HG03159 (cell line): ENCODE measurements at regions not wholly inside any gene's neighbourhood (a gene's known extent, or its start where the extent isn't known, plus 50 kb on each side); places are given as distances from the start of the nearest gene placed in this dataset.
"Not testable (repeated sequence)": the region's sequence is repeated elsewhere in the genome, so short reads cannot be mapped to it uniquely, and the experiment has no call there.

Experiments used
- ATAC-seq: cut with Tn5 transposase; IDR thresholded peaks from one replicate; pipeline ENCODE4 v1.9.1; 2021; ENCODE audit warnings: mild to moderate bottlenecking, moderate library complexity; ENCODE audit not compliant: unreplicated experiment

DNA sequence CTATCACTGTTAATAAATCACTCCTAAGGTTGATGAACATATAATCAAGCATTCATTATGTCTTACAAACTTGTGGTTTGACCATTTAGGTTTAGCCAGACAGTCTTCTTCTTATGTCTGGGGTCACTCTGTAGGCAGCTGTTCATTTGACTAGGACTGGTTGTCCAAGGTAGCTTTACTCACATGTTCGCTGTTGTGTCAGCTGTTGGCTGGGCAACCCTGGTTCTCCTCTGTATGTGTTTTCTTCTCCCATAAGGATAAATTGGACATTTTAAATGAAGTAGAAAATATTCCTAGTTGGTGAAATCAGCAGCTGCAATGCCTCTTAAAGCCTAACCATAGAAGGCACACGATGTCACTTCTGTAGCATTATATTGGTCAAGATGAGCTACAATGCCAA, 635.1 kb downstream of the EPHA3 start:
- no peak for ATAC-seq

DNA sequence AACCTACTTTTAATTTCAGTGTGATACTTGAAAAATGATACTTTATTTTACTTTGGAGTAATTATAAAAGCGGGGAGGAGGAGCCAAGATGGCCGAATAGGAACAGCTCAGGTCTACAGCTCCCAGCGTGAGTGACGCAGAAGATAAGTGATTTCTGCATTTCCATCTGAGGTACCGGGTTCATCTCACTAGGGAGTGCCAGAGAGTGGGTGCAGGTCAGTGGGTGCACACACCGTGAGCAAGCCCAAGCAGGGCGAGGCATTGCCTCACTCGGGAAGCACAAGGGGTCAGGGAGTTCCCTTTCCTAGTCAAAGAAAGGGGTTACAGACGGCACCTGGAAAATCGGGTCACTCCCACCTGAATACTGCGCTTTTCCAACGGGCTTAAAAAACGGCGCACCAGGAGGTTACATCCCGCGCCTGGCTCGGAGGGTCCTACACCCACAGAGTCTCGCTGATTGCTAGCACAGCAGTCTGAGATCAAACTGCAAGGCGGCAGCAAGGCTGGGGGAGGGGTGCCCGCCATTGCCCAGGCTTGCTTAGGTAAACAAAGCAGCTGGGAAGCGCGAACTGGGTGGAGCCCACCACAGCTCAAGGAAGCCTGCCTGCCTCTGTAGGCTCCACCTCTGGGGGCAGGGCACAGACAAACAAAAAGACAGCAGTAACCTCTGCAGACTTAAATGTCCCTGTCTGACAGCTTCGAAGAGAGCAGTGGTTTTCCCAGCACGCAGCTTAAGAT, 640.3 kb downstream of the EPHA3 start:
- not testable (repeated sequence) for ATAC-seq

DNA sequence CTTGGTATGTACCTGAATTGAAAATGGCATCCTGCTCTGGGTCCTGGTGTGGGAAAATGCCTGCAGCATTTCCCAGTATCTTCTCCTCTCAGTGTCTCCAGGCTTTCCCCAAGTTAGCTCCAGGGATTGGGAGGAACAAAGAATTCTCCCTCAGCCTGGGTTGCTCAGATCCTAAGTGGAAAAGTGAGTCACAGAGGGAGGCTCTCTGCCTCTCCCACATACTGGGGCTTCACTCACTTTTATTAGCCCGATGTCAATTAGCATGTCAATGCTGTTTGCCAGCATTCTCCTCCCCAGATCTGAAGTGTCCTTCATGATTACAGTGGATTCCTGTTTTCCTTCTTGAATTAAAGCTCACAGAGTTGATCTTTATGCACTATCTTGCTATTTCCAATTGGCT, 655.0 kb downstream of the EPHA3 start:
- no peak for ATAC-seq

DNA sequence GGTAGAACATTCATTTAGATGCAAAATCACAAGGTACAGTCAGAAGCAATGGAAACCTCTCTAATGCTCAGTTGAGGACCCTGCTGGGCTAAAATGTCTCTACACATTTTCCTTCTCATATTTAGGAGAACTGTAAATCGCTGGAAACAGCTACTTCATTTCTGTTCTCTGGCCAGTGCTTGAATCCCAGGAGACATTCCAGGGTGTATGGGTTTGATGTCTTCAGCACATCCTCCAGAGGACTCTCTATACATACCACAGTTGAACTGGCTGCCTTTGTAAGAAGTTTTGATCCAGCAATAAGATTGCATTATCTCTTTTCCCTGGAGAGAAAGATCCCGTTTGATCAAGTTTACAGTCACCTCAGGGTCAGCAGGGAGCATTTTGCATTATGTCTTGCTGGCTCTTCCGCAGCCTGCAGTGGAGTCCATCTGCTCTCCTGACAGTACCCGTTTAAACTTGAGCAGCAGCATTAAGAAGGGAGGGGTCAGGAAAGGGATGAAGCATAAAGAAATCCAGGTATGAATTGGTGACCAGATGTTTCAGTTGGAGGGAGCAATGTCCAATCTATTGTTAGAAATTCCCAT, 676.0 kb downstream of the EPHA3 start:
- no peak for ATAC-seq

DNA sequence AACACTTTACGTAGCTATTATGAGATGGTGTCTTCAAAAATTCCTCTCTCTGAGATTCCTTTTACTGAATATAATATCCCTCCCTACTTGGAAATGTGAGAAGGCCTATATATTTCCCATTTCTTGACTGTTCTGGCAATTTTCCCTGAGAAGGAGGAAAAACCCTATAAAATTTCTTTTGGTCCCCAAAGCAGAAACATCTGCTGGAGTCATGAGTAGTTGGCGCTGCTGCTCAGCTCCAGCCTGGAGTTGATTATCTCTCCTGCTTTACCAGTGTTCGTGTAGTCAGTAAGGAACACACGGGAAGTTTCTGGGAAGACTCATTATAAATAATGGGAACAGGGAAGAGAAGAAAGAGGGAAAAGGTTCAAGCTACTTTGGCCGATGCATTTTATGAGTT, 680.1 kb downstream of the EPHA3 start:
- no peak for ATAC-seq

DNA sequence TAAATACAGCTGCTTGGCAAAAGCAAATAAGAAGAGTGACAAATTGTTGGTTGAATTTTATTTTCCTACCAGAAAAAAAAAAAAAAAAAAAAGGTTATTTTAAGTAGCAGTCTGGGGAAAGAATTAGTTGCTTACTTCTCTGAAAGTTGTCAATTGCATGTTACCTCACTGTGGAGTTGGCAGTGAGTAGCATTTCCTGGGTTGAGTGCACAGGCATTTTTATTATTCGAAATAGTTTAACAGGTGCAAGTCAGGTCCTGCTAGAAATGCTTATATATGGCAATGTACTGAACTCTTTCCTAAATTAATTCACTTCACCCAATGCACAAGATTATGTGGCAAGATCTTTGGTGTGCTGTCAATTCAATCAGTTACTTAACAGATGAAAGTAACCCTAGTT, 680.6 kb downstream of the EPHA3 start:
- ATAC-seq: no peak

DNA sequence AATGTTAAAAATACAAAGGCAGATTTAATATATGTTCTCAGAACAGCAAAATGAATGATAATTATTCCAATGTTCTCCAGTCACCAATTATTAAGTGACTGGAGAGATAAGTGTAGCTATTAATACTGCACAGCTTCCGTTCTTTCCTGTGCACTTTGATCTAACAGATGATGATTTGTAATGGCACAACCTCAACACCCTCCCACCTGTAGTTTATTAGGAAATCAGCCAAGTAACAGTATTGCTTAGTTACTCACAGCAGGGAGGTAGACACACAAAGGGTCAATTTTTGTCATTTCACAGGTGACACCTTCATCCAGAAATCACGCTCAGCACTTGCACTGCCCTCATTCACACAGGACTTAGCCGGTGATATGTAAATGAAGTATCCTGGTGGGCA, 688.1 kb downstream of the EPHA3 start:
- ATAC-seq: no peak

DNA sequence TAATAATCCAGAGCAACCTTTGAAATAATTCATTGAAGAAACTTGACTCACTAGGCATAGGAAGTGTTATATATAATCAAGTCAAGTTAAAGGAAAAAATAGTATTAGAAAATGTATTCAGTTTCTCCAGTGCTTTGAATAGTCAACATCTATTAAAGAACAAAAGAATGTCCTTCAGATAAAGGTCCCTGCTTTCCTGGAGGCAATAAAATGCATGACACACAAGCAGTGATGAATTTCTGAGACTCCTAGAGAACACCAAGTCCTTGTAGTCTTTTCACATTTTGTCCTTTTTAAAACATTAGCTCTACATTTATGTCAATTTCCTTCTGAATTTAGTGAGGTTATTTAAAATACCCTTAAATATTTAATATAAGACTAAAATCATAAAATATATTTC, 695.5 kb downstream of the EPHA3 start:
- no peak for ATAC-seq

DNA sequence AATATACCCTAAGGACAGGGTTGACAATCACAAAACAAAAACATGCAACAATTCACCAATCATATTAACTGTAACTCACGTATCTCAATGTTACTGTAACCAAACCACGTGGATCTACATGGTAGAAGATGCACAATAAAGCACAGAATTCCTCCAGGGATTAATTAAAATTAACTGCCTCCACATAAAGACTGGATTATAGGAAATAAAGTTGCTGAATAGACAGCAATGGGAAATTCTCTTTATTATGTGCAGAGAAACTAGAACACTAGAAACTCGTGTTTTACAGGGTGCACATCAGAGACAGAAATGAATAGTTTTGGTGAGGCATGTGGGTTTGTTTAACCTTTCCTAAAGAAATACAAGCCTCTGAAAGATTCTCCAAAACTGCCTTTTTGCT, 696.3 kb downstream of the EPHA3 start:
- no peak for ATAC-seq

DNA sequence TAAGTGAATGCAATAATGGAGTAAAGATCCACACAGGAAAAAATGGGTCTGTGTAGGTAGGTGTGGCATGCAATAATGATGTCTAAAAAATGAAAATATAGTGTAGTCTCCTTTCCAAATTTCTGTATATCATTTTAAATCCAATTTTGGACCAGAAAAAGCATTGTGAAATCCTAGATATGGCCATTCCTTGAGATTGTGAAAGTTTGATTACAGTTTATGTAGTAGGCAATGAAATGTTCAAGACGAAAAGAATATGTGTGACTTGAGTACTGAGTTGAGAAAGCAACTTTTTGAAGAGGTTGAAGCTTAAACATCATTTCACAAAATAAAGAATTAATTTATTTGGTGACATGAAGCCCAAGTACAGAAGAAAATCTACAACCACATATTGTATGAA, 698.7 kb downstream of the EPHA3 start:
- ATAC-seq: no peak

DNA sequence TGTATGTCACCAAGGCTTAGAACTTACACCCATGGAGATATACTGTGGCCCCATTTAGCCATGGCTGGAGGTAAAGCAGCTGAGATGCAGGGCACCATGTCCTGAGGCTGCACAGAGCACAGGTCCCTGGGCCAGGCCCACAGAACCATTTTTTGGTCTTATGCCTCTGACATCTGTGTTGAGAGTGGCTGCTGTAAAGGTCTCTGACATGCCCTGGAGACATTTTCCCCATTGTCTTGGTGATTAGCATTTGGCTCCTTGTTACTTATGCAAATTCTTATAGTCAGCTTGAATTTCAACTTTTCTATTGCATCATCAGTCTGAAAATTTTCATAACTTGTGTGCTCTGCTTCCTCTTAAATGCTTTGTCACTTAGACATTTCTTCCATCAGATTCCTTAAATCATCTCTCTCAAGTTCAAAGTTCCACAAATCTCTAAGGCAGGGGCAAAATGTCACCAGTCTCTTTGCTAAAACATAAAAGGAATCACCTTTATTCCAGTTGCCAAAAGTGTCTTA, 701.3 kb downstream of the EPHA3 start:
- ATAC-seq: no peak

DNA sequence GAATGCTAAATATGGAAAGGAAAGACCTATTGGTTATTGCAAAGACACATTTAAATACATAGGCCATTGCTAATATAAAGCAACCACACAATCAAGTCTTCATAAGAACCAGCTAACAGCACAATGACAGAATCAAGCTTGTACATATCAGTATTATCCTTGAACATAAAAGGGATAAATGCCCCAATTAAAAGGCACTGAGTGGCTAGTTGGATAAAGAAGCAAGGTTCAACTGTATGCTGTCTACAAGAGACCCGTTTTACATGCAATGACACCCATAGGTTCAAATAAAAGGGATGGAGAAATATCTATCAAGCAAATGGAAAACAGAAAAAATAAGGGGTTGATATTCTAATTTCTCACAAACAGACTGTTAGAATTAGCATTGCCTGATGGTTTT, 706.1 kb downstream of the EPHA3 start:
- no peak for ATAC-seq

DNA sequence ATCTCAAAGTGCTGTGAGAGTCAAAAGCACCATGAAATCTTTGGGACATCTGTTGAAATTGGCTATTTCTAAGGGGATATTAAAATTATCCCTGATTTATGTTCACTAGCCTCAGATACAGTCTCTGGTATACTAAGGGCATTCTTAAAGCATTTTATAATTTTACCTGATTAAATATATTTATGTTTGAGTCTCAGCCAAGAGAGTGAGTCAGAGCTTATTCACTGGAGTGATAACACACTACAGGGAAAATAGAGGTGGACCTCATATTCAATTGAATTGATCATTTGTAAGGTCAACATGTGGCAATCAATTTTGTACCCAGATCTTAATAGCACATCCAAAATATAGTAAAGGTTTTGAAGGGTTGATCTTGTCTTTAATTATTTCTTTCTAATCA, 733.6 kb downstream of the EPHA3 start:
- ATAC-seq: no peak

DNA sequence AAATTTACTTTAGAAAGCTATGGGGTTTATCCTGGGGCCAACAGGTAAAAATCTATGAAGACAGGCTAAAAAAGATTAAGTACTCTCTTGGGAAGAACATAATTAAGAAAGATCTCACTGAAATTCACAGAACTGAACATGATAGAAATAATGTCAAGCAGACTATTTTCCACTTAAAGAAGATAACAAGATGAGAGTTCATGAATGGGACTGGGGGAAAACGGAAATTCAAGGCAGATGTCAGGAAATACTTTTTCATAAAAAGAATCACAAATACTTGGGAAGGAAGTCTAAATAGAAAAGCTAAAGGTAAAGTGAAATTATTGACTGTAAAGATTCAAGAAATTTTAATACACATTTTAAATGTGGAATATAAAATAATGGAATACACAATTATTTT, 737.6 kb downstream of the EPHA3 start:
- no peak for ATAC-seq

DNA sequence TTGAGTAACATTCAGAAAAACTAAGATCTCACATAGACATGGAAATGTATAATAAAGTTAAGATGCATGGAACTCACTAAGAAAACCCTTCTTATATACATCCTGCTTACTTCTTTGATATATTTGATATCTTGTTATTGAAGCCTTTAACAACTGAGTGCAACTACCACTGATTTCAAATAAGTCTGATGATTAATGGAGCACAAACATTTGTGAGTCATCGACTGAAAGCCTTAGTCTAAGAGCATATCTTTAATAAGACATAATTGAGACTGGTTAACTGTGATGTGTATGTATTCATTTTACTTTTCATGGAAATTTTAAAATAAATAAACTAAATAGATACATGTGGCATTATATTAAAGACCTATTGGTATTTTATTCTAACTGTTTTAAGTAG, 740.5 kb downstream of the EPHA3 start:
- ATAC-seq: no peak

DNA sequence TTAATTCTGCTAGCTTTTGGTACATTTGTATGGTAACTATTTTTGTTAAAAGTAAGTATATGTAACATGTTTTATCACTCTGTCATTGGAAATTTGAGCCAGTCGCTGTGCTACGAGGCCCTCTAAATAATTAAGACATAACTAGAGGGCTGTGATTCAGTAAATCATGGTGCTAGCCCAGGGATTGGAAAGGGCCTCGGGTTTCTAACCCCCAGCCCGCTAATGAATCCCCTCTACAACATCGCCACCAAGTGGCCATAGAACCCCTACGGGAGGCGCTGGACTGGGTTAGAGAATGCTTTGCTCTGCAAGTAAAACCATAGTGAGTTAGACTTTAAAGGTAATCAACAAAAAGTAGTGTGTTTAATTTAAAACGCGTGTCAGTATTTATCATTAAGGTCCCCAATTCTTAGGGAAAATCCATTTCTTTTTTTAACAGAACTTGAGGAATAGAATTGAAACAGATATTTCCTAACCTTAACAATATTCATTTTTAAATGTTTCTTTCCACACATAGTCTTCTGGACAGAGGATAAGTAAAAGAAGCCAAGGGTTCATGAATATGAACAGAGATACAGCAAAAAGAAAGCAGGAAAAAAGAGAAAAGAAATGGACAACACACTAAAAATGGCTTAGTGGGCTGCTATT, 744.7 kb downstream of the EPHA3 start:
- no peak for ATAC-seq

DNA sequence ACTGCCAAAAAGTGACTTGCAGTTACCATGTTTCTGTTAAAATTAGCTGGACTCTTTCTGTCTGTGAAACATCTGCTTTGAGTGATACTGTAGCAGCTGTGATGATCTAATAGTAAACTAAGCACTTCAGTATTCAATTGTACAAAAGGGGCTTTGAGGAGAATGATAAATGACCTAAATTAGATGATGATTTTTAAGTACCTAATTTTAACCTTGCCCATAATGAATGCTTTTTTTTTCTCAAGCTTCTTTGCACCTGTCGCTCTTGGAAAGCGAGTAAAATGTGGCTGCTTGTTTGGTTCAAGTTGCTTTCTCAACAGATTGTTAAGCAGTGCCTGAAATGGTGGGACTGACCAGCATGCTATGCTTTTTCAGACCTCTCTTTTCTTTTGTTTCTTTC, 752.3 kb downstream of the EPHA3 start:
- ATAC-seq: no peak

DNA sequence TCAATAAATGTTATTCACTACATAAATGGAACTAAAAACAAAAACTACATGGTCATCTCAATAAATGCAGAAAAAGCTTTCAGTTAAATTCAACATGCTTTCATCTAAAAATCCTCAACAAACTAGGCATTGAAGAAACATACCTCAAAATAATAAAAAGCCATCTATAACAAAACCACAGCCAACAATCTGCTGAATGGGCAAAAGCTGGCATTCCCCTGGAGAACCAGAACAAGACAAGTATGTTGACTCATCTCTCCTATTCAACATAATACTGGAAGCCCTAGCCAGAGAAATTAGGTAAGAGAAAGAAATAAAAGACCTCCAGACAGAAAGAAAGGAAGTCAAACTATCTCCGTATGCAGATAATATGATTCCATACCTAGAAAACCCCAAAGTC, 759.9 kb downstream of the EPHA3 start:
- no peak for ATAC-seq

DNA sequence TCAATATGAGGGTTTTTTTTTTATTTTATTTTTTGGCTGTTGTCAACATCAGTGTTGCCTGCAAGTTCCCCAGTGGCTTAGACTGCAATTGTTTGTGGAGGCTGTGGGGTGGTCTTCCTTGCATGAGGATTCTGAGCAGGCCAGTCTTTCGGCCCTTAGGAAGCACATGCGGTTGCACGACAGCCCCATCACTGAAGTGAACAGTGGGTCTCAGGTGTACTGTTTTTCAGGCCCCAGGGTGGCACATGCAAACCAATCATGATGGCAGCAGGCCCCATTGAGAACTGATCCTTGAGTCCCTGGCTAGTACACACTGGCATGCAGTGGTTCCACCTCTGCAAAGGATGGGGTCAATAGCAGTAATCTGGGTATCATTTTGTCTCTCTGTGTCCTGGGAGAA, 768.7 kb downstream of the EPHA3 start:
- no peak for ATAC-seq

DNA sequence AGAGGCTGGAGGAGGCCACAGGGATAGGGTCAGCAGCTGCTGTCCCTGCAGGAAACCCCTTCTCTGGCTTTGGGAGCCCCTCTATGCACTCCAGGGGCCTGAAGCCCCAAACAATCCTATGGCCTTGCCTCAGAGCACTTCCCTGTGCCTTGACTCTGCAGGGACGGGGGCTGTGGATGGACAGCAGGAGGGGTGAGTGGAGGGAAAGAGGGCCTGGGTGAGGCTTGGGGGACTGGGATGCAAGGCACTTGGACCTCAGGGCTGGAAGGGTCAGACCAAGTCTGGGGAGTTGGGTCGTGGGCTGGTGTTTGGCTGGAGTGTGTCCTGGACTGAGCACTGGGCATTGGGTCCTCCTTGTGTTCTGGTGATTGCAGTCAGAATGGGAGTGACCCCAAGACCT, 769.8 kb downstream of the EPHA3 start:
- no peak for ATAC-seq

DNA sequence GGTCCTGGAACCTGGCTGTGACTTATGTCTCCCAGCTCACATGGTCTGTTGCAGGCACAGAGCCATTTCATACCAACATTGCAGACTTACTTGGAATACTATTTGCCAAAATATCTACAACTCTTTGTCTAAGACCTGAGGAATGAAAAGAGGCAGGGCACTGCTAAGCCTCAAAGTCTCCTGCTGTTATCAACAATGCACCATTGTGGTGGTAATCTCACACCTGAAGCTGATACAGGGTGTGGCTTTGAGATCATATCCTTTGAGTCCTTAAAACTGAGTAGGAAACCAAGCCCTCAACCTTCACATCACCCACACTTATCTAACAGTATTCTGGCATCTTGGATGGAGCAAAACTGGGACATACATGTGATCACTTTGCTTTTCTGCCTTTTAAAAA, 782.0 kb downstream of the EPHA3 start:
- ATAC-seq: no peak

DNA sequence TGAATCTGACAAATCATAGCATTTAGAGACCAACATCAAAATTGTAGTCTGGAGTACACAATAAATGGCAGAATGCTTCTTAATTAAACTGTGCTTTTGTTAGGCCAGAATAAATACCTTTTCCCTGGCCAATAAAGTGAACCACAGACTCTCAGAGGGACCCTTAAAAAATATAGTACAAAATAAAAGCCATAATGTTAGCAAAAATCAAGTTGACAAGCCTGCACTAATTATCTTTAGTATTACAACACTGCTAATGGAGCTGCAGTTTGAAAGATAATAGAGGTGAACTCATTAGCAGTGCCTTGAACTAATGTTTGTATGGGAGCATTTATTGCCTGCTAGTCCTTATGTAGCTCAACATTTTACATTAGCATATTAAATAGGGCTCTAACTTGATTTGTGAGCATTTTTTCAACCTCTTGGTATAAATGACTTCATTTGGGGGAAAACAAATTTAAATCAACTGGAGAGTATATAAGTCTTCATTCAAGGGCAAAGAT, 801.3 kb downstream of the EPHA3 start:
- ATAC-seq: no peak
